ENCODE measurements at regions not wholly inside any gene's neighbourhood (a gene's known extent, or its start where the extent isn't known, plus 50 kb on each side); places are given as distances from the start of the nearest gene placed in this dataset.

- DNase-seq (ENCODE audit: insufficient read length, low spot score): no peak
- TF ChIP-seq POU2F2 (IDR thresholded peaks at IDR 0.05; ENCODE audit: low read depth, low read length) (no peak), SPI1 (IDR thresholded peaks at IDR 0.05; ENCODE audit: low read depth, low read length) (no peak), POLR2A (IDR thresholded peaks at IDR 0.05; ENCODE audit: low read depth, low read length) (no peak), TAF1 (IDR thresholded peaks at IDR 0.05; ENCODE audit: low read depth, low read length) (no peak), POLR2AphosphoS5 (IDR thresholded peaks at IDR 0.05; ENCODE audit: low read depth, low read length) (no peak), PAX5 (IDR thresholded peaks at IDR 0.05; ENCODE audit: insufficient read depth, low read length, severe bottlenecking) (no peak)
- FAIRE-seq: no peak
Observed at GRCh38 chr6:121645100-121645745, 209.8 kb downstream of the GJA1 start.

- no peak for TF ChIP-seq POU2F2 (IDR thresholded peaks at IDR 0.05; ENCODE audit: low read depth, low read length)
- no peak for TF ChIP-seq SPI1 (IDR thresholded peaks at IDR 0.05; ENCODE audit: low read depth, low read length)
- no peak for TF ChIP-seq PAX5 (IDR thresholded peaks at IDR 0.05; ENCODE audit: insufficient read depth, low read length, severe bottlenecking)
- no peak for FAIRE-seq
- DNase-seq (ENCODE audit: insufficient read length, low spot score): no peak
Observed at GRCh38 chr6:121647905-121648304, 212.5 kb downstream of the GJA1 start.

- FAIRE-seq: no peak
- TF ChIP-seq POLR2AphosphoS5 (IDR thresholded peaks at IDR 0.05; ENCODE audit: low read depth, low read length) (no peak), POLR2A (IDR thresholded peaks at IDR 0.05; ENCODE audit: low read depth, low read length) (no peak), POU2F2 (IDR thresholded peaks at IDR 0.05; ENCODE audit: low read depth, low read length) (no peak), PAX5 (IDR thresholded peaks at IDR 0.05; ENCODE audit: insufficient read depth, low read length, severe bottlenecking) (no peak), SPI1 (IDR thresholded peaks at IDR 0.05; ENCODE audit: low read depth, low read length) (no peak), TAF1 (IDR thresholded peaks at IDR 0.05; ENCODE audit: low read depth, low read length) (no peak)
Observed at GRCh38 chr6:121649951-121650350, 214.5 kb downstream of the GJA1 start.

GRCh38 chr6:121651420-121651819 lies 216.0 kb downstream of the GJA1 start:
- TF ChIP-seq PAX5 (IDR thresholded peaks at IDR 0.05; ENCODE audit: insufficient read depth, low read length, severe bottlenecking) (no peak), SPI1 (IDR thresholded peaks at IDR 0.05; ENCODE audit: low read depth, low read length) (no peak), POLR2AphosphoS5 (IDR thresholded peaks at IDR 0.05; ENCODE audit: low read depth, low read length) (no peak), POLR2A (IDR thresholded peaks at IDR 0.05; ENCODE audit: low read depth, low read length) (no peak), POU2F2 (IDR thresholded peaks at IDR 0.05; ENCODE audit: low read depth, low read length) (no peak), TAF1 (IDR thresholded peaks at IDR 0.05; ENCODE audit: low read depth, low read length) (no peak)
- DNase-seq (ENCODE audit: insufficient read length, low spot score) (no peak), FAIRE-seq (no peak)

More at GRCh38 chr6:121649951-121650350, 214.5 kb downstream of the GJA1 start:
- DNase-seq (ENCODE audit: insufficient read length, low spot score): no peak

- FAIRE-seq: no peak
- no peak for DNase-seq (ENCODE audit: insufficient read length, low spot score)
- no peak for TF ChIP-seq SPI1 (IDR thresholded peaks at IDR 0.05; ENCODE audit: low read depth, low read length)
- TF ChIP-seq POLR2AphosphoS5 (IDR thresholded peaks at IDR 0.05; ENCODE audit: low read depth, low read length): no peak
- TF ChIP-seq POLR2A (IDR thresholded peaks at IDR 0.05; ENCODE audit: low read depth, low read length): no peak
- TF ChIP-seq POU2F2 (IDR thresholded peaks at IDR 0.05; ENCODE audit: low read depth, low read length): no peak
- no peak for TF ChIP-seq TAF1 (IDR thresholded peaks at IDR 0.05; ENCODE audit: low read depth, low read length)
- TF ChIP-seq PAX5 (IDR thresholded peaks at IDR 0.05; ENCODE audit: insufficient read depth, low read length, severe bottlenecking): no peak
Observed at GRCh38 chr6:121652223-121652622, 216.8 kb downstream of the GJA1 start.

- no peak for DNase-seq (ENCODE audit: insufficient read length, low spot score)
Observed at GRCh38 chr6:121652726-121653623, 217.5 kb downstream of the GJA1 start.

GRCh38 chr6:121653624-121654008 lies 218.2 kb downstream of the GJA1 start:
- FAIRE-seq (no peak), DNase-seq (ENCODE audit: insufficient read length, low spot score) (no peak)
- no peak for TF ChIP-seq POU2F2 (IDR thresholded peaks at IDR 0.05; ENCODE audit: low read depth, low read length)
- TF ChIP-seq POLR2AphosphoS5 (IDR thresholded peaks at IDR 0.05; ENCODE audit: low read depth, low read length): no peak
- no peak for TF ChIP-seq TAF1 (IDR thresholded peaks at IDR 0.05; ENCODE audit: low read depth, low read length)
- TF ChIP-seq POLR2A (IDR thresholded peaks at IDR 0.05; ENCODE audit: low read depth, low read length): no peak
- no peak for TF ChIP-seq PAX5 (IDR thresholded peaks at IDR 0.05; ENCODE audit: insufficient read depth, low read length, severe bottlenecking)
- no peak for TF ChIP-seq SPI1 (IDR thresholded peaks at IDR 0.05; ENCODE audit: low read depth, low read length)

More at GRCh38 chr6:121652726-121653623, 217.5 kb downstream of the GJA1 start:
- TF ChIP-seq PAX5 (IDR thresholded peaks at IDR 0.05; ENCODE audit: insufficient read depth, low read length, severe bottlenecking) (no peak), POU2F2 (IDR thresholded peaks at IDR 0.05; ENCODE audit: low read depth, low read length) (no peak)
- no peak for FAIRE-seq

GRCh38 chr6:121657972-121658371 lies 222.5 kb downstream of the GJA1 start:
- TF ChIP-seq SPI1 (IDR thresholded peaks at IDR 0.05; ENCODE audit: low read depth, low read length) (no peak), PAX5 (IDR thresholded peaks at IDR 0.05; ENCODE audit: insufficient read depth, low read length, severe bottlenecking) (no peak), POLR2AphosphoS5 (IDR thresholded peaks at IDR 0.05; ENCODE audit: low read depth, low read length) (no peak), TAF1 (IDR thresholded peaks at IDR 0.05; ENCODE audit: low read depth, low read length) (no peak), POU2F2 (IDR thresholded peaks at IDR 0.05; ENCODE audit: low read depth, low read length) (no peak), POLR2A (IDR thresholded peaks at IDR 0.05; ENCODE audit: low read depth, low read length) (no peak)
- FAIRE-seq: no peak
- DNase-seq (ENCODE audit: insufficient read length, low spot score): no peak

- TF ChIP-seq PAX5 (IDR thresholded peaks at IDR 0.05; ENCODE audit: insufficient read depth, low read length, severe bottlenecking): no peak
- no peak for TF ChIP-seq POLR2AphosphoS5 (IDR thresholded peaks at IDR 0.05; ENCODE audit: low read depth, low read length)
- TF ChIP-seq POU2F2 (IDR thresholded peaks at IDR 0.05; ENCODE audit: low read depth, low read length): no peak
- TF ChIP-seq POLR2A (IDR thresholded peaks at IDR 0.05; ENCODE audit: low read depth, low read length): no peak
- TF ChIP-seq TAF1 (IDR thresholded peaks at IDR 0.05; ENCODE audit: low read depth, low read length): no peak
- TF ChIP-seq SPI1 (IDR thresholded peaks at IDR 0.05; ENCODE audit: low read depth, low read length): no peak
- FAIRE-seq (no peak), DNase-seq (ENCODE audit: insufficient read length, low spot score) (no peak)
Observed at GRCh38 chr6:121660277-121660676, 224.8 kb downstream of the GJA1 start.
